GM19372 (cell line): ENCODE measurements at regions not wholly inside any gene's neighbourhood (a gene's known extent, or its start where the extent isn't known, plus 50 kb on each side); places are given as distances from the start of the nearest gene placed in this dataset.
"Not testable (repeated sequence)": the region's sequence is repeated elsewhere in the genome, so short reads cannot be mapped to it uniquely, and the experiment has no call there.

Experiments used
- ATAC-seq: cut with Tn5 transposase; IDR thresholded peaks from one replicate; pipeline ENCODE4 v1.9.1; 2021; ENCODE audit warnings: mild to moderate bottlenecking, low read depth, moderate library complexity; ENCODE audit not compliant: unreplicated experiment

DNA sequence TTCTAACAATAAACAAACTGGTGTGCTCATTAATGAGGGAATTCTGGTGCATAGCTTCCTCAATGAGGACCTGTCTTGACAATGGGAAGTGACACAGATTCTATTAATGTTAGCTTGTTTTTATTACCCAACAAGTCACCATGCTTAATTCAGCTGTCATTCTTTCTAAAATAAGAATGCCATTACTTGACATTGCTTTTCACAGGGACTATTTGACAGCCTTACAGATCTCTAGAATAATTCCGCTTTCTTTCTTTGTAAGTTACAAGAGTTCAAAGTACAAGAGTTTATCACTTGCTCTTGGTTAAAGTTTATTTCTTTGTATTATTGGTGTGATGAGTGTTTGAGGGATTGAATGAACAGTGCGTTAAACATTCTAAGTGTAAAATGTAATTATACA is 127.0 kb upstream of the COL5A2 start:
- no peak for ATAC-seq

GRCh38 chr2:189308056-189308790 is 128.7 kb upstream of the COL5A2 start:
- ATAC-seq, result no peak

- no peak for ATAC-seq
Observed at GRCh38 chr2:189309331-189309730, 129.8 kb upstream of the COL5A2 start.

DNA sequence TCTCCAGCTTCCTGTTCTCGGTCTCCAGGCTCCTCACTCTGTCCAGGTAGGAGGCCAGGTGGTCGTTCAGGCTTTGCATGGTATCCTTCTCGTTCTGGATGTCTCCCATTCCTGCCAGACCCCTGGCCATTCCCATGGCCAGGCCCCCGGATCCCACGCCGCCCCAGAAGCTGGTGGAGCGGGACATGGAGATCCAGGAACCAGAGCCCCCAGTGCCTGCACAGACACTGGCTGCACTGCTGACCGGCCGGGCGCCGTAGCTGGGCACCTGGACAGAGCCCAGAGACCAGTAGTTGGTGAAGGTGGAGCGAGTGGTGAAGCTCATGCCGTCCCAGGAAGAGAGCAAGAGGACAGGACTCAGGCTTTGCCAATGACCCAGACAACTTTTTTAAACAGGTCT is 129.1 kb upstream of the WDR75 start:
- ATAC-seq, result no peak

DNA sequence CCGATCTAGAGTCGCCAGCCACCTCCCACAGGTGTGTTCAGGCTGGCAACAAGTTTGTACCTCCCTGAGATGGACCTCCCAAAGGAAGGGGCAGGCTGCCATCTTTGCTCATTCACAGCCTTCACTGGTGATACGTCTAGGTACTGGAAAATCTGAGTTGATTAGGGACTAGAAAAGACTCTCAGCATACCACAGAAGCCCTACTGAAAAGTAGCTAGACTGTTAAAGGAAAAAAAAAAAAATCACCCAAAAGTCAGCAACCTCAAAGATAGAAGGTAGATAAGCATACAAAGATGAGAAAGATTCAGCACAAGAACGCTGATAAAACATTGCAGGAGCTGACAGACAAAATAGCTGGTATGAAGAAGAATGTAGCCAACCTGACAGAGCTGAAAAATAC is 128.6 kb upstream of the WDR75 start:
- no peak for ATAC-seq

- ATAC-seq, result no peak
Observed at GRCh38 chr2:189318761-189319160, 122.5 kb upstream of the WDR75 start.

- not testable (repeated sequence) for ATAC-seq
Observed at GRCh38 chr2:189319424-189319823, 121.8 kb upstream of the WDR75 start.

DNA sequence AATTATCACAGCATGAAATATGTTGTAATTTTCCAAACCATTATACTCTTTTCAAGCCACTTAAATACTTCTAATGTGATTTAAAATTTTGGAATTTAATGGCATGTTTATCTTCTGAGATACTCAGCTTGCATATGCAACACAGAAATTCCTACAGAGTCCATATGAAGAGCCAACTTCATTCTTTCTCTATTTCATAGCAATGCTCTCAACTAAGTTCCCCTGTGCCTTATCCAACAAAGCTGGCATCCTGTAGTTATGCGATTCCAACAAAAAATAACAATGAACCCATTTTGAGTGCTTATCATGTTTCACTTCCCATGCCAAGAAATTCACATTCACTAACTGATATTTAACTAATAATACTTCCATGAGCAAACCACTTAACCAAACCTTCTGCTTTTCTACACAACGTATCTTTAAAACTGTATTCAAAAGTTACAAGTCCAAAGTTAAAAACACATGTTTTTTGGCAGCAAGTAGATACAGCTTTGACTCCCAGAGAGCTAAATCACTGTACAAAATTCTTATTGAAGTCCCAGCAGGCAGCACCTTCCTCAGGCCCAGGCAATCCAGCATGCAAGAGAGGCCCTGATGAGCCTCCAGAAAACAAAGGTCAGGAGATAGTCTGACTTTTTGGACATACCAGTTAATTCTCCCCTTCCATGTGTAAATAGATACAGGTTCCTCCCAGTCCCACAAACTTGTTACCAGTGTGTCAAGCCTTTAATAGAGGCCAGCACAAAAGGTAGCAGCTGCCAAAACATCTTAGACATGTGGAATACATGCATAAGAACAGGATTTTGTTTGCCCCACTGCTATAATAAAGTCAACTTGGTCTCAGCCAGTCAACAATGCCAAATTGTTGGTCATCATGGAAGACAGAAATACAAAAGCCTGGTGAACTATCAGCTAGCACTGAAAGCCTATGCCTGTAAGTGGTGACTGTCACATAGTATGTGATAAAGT is 113.1 kb upstream of the WDR75 start:
- ATAC-seq, result no peak

GRCh38 chr2:189328848-189329245 is 112.4 kb upstream of the WDR75 start:
- ATAC-seq, result no peak

DNA sequence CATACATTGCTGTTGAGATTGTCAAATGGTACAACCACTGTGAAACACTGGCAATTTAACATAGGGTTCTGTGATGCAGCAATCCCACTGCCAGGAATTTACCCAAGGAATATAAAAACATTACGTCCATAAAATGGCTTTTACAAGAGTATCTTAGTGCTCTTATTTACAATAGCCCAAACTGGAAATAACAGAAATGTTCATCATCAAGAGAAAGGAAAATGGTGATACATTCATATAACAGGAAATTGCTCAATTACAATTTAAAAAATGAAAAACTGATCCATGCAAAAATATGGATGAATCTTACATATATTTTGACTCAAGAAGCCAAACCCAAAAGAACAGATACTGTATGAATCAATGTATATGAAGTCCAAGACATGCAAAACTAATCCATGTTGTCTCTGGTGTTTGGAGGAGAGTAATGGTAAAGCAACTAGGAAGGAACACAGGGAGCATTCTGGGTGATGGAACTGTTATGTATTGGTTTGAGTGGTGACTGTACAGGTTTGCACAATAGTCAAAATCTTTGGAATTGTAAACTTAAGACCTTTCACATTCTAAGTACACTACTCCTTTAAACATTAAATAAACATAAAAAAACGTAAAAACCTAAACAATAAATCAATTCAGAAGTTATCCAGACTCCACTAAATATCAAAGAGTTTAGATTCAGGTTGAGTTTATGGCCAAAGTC is 104.8 kb upstream of the WDR75 start:
- ATAC-seq, result no peak

- ATAC-seq, result no peak
Observed at GRCh38 chr2:189337656-189338055, 103.6 kb upstream of the WDR75 start.

DNA sequence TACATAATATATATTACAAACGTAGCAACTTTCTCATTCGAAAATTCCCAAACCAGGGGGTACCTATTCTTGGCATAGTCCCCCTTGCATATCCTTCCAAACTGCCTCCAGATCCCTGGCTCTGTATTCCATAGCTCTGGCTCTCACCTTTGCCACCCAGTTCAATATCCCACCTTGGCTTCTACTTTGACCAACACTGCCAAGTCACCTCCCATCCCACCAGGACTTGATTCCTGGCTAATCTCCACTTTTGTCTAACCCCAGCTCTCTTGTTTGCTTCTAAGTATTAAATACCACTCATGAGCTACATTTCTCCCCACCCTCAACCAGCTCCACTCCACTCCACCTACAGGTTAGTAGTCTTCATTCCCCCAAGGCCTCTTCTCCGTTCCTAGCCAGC is 103.2 kb upstream of the WDR75 start:
- no peak for ATAC-seq

GRCh38 chr2:189341077-189341476 is 100.2 kb upstream of the WDR75 start:
- ATAC-seq, result no peak

DNA sequence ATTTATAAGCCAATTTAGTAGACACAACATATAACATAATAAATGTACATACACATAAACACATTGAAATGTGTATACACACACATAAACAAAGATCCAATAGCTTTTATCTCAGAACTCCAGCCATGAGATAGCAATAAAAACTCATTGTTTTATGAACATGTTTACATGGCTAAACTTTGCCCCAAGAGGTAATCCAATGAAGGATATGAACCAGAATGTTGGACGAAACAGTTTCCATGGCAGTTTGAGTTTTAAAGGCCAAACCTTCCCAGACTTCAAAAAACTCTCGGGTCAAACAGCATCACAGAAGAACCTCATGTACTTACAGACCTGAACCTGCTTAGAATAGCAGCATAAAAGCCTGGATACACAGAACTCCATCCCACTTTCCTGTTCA is 97.2 kb upstream of the WDR75 start:
- ATAC-seq, result no peak

- ATAC-seq, result peak; percentile 82
Observed at GRCh38 chr2:189347540-189347939, 93.7 kb upstream of the WDR75 start.

GRCh38 chr2:189348369-189348768 is 92.9 kb upstream of the WDR75 start:
- no peak for ATAC-seq

DNA sequence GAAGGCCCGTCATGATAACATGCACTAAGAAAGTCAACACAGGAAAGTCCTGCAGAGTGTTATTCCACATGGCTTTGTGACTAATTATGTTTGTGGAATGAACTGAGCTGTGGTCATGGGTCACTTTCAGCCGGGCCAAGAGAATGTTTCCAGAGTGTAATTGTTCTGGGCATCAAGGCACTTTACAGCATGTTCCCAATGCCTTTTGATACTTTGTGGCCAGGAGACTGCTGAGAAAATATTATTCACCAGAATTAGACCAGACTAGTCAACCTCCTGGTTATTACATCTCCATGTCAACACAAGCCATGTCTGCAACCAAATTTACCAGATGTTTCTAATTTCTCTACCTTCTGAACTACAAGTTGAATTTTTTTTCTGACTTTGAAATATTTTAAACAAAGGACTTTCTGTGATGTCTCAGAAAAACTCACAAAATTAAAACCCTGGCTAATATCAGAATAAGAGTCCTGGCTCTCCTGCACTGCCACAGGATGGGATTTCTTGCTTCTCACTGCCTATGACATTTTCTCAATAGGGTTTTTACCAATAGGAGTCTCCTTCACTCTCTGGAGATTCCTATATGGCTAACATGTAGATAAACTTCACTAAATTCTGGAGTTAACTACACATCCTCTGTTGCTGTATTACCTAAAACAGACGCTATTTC is 90.6 kb upstream of the WDR75 start:
- no peak for ATAC-seq

GRCh38 chr2:189351933-189352332 is 89.3 kb upstream of the WDR75 start:
- not testable (repeated sequence) for ATAC-seq

DNA sequence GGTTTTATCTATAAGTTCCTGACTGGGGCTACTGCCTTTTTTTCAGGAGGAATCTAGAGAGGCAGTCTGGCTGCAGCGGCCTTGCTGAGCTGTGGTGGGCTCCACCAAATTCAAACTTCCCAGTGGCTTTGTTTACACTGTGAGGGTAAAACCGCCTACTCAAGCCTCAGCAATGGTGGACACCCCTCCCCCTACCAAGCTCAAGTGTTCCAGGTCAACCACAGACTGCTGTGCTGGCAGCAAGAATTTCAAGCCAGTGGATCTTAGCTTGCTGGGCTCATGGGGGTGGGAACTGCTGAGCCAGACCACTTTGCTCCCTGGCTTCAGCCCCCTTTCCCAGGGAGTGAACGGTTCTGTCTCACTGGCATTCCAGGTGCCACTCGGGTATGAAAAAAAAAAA is 83.9 kb upstream of the WDR75 start:
- not testable (repeated sequence) for ATAC-seq

DNA sequence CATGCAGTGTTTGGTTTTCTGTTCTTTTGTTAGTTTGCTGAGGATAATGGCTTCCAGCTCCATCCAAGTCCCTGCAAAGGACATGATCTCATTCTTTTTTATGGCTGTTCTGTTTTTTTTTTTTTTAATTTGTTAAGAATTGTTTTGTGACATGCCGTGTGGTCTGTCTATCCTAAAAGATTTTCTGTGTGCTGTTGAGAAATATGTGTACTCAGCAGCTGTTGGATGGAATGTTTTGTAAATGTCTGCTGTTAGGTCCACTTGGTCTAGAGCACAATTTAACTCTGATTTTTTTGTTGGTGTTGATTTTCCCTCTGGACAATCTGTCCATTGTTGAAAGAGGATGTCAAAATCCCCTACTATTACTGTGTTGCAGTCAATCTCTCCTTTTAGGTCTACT is 80.4 kb upstream of the WDR75 start:
- no peak for ATAC-seq

DNA sequence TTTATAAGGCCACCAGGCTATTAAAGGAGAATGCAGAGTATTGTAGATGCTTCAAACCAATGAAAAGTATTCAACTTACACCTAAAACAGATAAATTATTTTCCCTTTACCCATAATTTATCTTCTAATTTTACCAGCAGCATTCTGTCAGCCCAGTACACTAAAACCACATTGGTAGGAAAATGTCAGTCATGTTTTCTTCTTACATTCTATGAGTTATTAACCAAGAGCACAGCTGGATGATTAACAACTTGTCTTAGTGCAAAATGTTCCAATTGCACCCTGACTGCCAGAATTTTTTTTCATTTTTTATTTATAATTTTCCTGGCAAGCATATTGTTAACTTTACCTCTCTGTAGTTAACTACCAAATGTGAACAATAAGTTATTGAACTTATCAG is 79.0 kb upstream of the WDR75 start:
- ATAC-seq, result no peak
